ENCODE measurements at regions not wholly inside any gene's neighbourhood (a gene's known extent, or its start where the extent isn't known, plus 50 kb on each side); places are given as distances from the start of the nearest gene placed in this dataset.
"Not testable (repeated sequence)": the region's sequence is repeated elsewhere in the genome, so short reads cannot be mapped to it uniquely, and the experiment has no call there.

DNA sequence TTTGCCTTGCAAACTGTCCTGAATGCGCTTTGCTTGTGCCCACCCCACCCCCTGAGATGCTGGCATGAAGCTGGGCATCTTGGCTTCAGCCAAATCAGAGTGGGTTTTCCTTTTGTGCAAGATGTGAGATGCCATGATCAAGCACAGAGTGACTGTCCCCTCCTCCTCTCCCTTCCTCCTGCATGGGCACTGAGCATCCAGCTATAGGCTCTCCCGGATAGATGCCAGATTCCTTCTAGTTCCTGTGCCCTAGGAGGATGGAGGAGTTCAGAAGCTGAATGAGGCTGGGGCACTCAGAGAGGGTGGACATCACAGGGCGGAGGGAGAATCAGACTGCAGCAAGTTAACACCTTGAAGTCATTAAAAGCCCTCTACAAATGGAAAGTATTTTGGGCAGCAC is 384.1 kb upstream of the CCL2 start:
- Mint-ChIP-seq H3K27ac (no peak overlapping the region), H3K36me3 (no peaks in the 10 kb centered on the region), H3K4me3 (no peak overlapping the region), H3K9me3 (no peaks in the 10 kb centered on the region), H3K4me1 (ENCODE audit: low read depth) (no peaks in the 10 kb centered on the region), H3K27me3 (peaks cover 17% of the 10 kb centered on the region)
- ChIA-PET POLR2A (no interaction called here), CTCF (no interaction called here)
- intact Hi-C loops (cut with micrococcal nuclease), result no loop called here
- no peak for DNase-seq

- H3K36me3 Mint-ChIP-seq, result no peaks in the 10 kb centered on the region
- POLR2A ChIA-PET, result no interaction called here
- DNase-seq, result peak; percentile 12
Measured at GRCh38 chr17:33871720-33872540, 383.2 kb upstream of the CCL2 start.

DNA sequence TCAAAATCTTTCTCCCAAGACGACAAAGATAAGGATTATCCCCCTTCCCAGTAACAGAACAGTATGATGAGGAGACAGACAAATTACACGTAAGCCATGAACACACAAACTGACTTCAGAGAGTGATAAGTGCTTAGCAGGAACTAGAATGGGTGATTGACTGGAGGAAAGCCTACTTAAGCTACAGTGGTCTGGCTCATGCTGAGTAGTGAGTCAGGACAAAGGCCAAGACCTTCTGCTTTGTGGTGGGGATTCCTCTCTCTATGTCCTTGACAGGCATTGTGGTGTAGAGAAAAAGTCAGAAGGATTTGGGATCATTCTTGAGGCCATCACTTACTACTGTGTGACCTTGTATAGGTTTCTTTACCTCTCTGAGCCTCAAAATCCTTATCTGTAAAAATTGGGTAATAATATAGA is 381.9 kb upstream of the CCL2 start:
- H3K4me1 Mint-ChIP-seq (ENCODE audit: low read depth), result no peaks in the 10 kb centered on the region
- no peak for DNase-seq
- intact Hi-C loops (cut with micrococcal nuclease), result no loop called here
- no peaks in the 10 kb centered on the region for H3K9me3 Mint-ChIP-seq
- no peaks in the 10 kb centered on the region for H3K36me3 Mint-ChIP-seq
- ChIA-PET CTCF (no interaction called here), POLR2A (no interaction called here)
- H3K27ac Mint-ChIP-seq, result no peak overlapping the region
- peaks cover 16% of the 10 kb centered on the region for H3K27me3 Mint-ChIP-seq
- H3K4me3 Mint-ChIP-seq, result no peak overlapping the region

More at GRCh38 chr17:33871720-33872540, 383.2 kb upstream of the CCL2 start:
- CTCF ChIA-PET, result no interaction called here
- Mint-ChIP-seq H3K4me3 (no peak overlapping the region), H3K27ac (no peak overlapping the region), H3K9me3 (no peaks in the 10 kb centered on the region), H3K27me3 (peaks cover 12% of the 10 kb centered on the region), H3K4me1 (ENCODE audit: low read depth) (no peaks in the 10 kb centered on the region)
- intact Hi-C loops (cut with micrococcal nuclease), result no loop called here

GRCh38 chr17:33874617-33875060 is 380.4 kb upstream of the CCL2 start:
- ChIA-PET POLR2A (no interaction called here), CTCF (no interaction called here)
- no peaks in the 10 kb centered on the region for H3K9me3 Mint-ChIP-seq

GRCh38 chr17:33875973-33876372 is 379.1 kb upstream of the CCL2 start:
- Mint-ChIP-seq H3K4me3 (no peak overlapping the region), H3K9me3 (no peaks in the 10 kb centered on the region), H3K36me3 (no peaks in the 10 kb centered on the region), H3K4me1 (ENCODE audit: low read depth) (no peaks in the 10 kb centered on the region), H3K27ac (no peak overlapping the region), H3K27me3 (peaks cover 15% of the 10 kb centered on the region)
- POLR2A ChIA-PET, result no interaction called here
- DNase-seq, result no peak
- intact Hi-C loops (cut with micrococcal nuclease), result no loop called here
- CTCF ChIA-PET, result no interaction called here

More at GRCh38 chr17:33874617-33875060, 380.4 kb upstream of the CCL2 start:
- Mint-ChIP-seq H3K27ac (no peak overlapping the region), H3K36me3 (no peaks in the 10 kb centered on the region), H3K4me3 (no peak overlapping the region), H3K4me1 (ENCODE audit: low read depth) (no peaks in the 10 kb centered on the region), H3K27me3 (peaks cover 16% of the 10 kb centered on the region)
- intact Hi-C loops (cut with micrococcal nuclease), result no loop called here
- no peak for DNase-seq

DNA sequence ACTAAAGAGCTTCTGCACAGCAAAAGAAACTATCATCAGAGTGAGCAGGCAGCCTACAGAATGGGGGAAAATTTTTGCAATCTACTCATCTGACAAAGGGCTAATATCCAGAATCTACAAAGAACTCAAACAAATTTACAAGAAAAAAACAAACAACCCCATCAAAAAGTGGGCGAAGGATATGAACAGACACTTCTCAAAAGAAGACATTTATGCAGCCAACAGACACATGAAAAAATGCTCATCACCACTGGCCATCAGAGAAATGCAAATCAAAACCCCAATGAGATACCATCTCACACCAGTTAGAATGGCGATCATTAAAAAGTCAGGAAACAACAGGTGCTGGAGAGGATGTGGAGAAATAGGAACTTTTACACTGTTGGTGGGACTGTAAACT is 372.8 kb upstream of the CCL2 start:
- DNase-seq; CTCF ChIA-PET; H3K9me3 Mint-ChIP-seq; intact Hi-C loops (cut with micrococcal nuclease); H3K4me1 Mint-ChIP-seq (ENCODE audit: low read depth); H3K27ac Mint-ChIP-seq; POLR2A ChIA-PET; H3K36me3 Mint-ChIP-seq; H3K4me3 Mint-ChIP-seq: not testable (repeated sequence)
- peaks cover 11% of the 10 kb centered on the region for H3K27me3 Mint-ChIP-seq

GRCh38 chr17:33882677-33883076 is 372.4 kb upstream of the CCL2 start:
- H3K27ac Mint-ChIP-seq; CTCF ChIA-PET; H3K4me3 Mint-ChIP-seq; POLR2A ChIA-PET; DNase-seq; H3K4me1 Mint-ChIP-seq (ENCODE audit: low read depth); H3K36me3 Mint-ChIP-seq; intact Hi-C loops (cut with micrococcal nuclease); H3K9me3 Mint-ChIP-seq: not testable (repeated sequence)
- peaks cover 14% of the 10 kb centered on the region for H3K27me3 Mint-ChIP-seq

GRCh38 chr17:33888455-33888854 is 366.6 kb upstream of the CCL2 start:
- no peaks in the 10 kb centered on the region for H3K4me1 Mint-ChIP-seq (ENCODE audit: low read depth)
- H3K27ac Mint-ChIP-seq, result no peak overlapping the region
- no peaks in the 10 kb centered on the region for H3K36me3 Mint-ChIP-seq
- no peaks in the 10 kb centered on the region for H3K9me3 Mint-ChIP-seq
- no peak for DNase-seq
- POLR2A ChIA-PET, result no interaction called here
- CTCF ChIA-PET, result no interaction called here
- intact Hi-C loops (cut with micrococcal nuclease), result no loop called here
- peaks cover 16% of the 10 kb centered on the region for H3K27me3 Mint-ChIP-seq
- H3K4me3 Mint-ChIP-seq, result no peak overlapping the region

- Mint-ChIP-seq H3K27me3 (peaks cover 16% of the 10 kb centered on the region), H3K27ac (no peak overlapping the region), H3K9me3 (no peaks in the 10 kb centered on the region), H3K4me3 (no peak overlapping the region), H3K36me3 (no peaks in the 10 kb centered on the region), H3K4me1 (ENCODE audit: low read depth) (no peaks in the 10 kb centered on the region)
- ChIA-PET CTCF (no interaction called here), POLR2A (no interaction called here)
- no peak for DNase-seq
- intact Hi-C loops (cut with micrococcal nuclease), result no loop called here
Measured at GRCh38 chr17:33889040-33889439, 366.0 kb upstream of the CCL2 start.

- intact Hi-C loops (cut with micrococcal nuclease), result no loop called here
- DNase-seq, result no peak
- Mint-ChIP-seq H3K4me3 (no peak overlapping the region), H3K36me3 (no peaks in the 10 kb centered on the region), H3K4me1 (ENCODE audit: low read depth) (no peaks in the 10 kb centered on the region), H3K9me3 (no peaks in the 10 kb centered on the region), H3K27me3 (peaks cover 16% of the 10 kb centered on the region), H3K27ac (no peak overlapping the region)
- ChIA-PET POLR2A (no interaction called here), CTCF (interaction anchor here (0.6 kb wide), 1 partner anchor 33 kb away, joined by 3 read pairs; no protein-coding TSS in a partner anchor)
Measured at GRCh38 chr17:33889766-33890165, 365.3 kb upstream of the CCL2 start.

GRCh38 chr17:33892717-33893591 is 362.1 kb upstream of the CCL2 start:
- CTCF ChIA-PET, result no interaction called here
- Mint-ChIP-seq H3K4me1 (ENCODE audit: low read depth) (no peaks in the 10 kb centered on the region), H3K27ac (no peak overlapping the region), H3K4me3 (no peak overlapping the region), H3K9me3 (no peaks in the 10 kb centered on the region), H3K27me3 (peaks cover 7% of the 10 kb centered on the region), H3K36me3 (no peaks in the 10 kb centered on the region)
- intact Hi-C loops (cut with micrococcal nuclease), result no loop called here
- DNase-seq, result no peak
- POLR2A ChIA-PET, result no interaction called here

DNA sequence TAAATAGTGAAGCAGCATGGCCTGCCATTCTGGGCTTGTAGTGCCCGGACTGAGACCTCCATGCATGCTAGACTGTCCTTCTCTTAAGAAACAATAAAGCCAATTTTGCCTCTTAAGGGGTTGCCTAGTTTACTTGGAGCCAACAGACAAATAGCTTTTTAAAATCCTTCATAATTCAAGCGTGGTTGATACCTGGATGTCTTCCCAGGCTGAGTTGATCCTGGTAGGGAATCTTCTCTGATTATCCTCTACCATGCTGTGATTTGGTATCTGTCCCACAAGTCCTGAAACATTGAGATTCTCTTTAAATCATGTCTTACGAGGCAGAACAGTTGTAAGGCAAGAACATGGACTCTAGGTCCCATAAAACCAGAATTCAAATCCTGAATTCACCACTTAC is 359.6 kb upstream of the CCL2 start:
- CTCF ChIA-PET, result no interaction called here
- DNase-seq, result no peak
- Mint-ChIP-seq H3K4me3 (no peak overlapping the region), H3K4me1 (ENCODE audit: low read depth) (no peaks in the 10 kb centered on the region), H3K36me3 (no peaks in the 10 kb centered on the region), H3K9me3 (no peaks in the 10 kb centered on the region), H3K27ac (no peak overlapping the region), H3K27me3 (peaks cover 6% of the 10 kb centered on the region)
- intact Hi-C loops (cut with micrococcal nuclease), result no loop called here
- POLR2A ChIA-PET, result no interaction called here

DNA sequence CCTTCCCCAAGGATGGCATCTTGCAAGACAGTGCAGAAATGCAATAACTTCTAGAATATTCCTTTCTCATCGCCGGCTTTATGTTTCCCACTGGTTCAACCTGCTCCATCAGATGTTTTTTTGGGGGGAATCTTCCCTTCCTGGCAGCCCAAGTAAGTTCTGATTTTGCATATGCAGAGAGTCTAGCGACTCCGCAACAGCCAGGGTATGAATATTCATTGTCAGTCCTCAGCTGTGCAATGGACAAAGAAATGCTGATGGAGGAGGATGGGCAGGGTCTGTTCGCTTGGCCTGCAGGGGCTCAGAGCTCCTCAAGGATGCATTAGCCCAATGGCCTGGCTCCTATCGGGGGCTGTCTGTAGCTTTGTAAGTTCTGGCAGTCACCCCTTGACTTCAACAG is 358.8 kb upstream of the CCL2 start:
- Mint-ChIP-seq H3K9me3 (no peaks in the 10 kb centered on the region), H3K4me1 (ENCODE audit: low read depth) (no peaks in the 10 kb centered on the region), H3K4me3 (no peak overlapping the region), H3K27me3 (peaks cover 9% of the 10 kb centered on the region), H3K36me3 (no peaks in the 10 kb centered on the region), H3K27ac (no peak overlapping the region)
- intact Hi-C loops (cut with micrococcal nuclease), result no loop called here
- ChIA-PET CTCF (no interaction called here), POLR2A (no interaction called here)
- no peak for DNase-seq

Data from activated CD4-positive, alpha-beta memory T cell treated with anti-CD3 and anti-CD28 coated beads for 36 hours (primary cell).